HG03175 (cell line): ENCODE measurements at regions not wholly inside any gene's neighbourhood (a gene's known extent, or its start where the extent isn't known, plus 50 kb on each side); places are given as distances from the start of the nearest gene placed in this dataset.
"Not testable (repeated sequence)": the region's sequence is repeated elsewhere in the genome, so short reads cannot be mapped to it uniquely, and the experiment has no call there.

Experiments
- ATAC-seq: cut with Tn5 transposase; IDR thresholded peaks from one replicate; pipeline ENCODE4 v1.9.1; 2021; ENCODE audit warnings: mild to moderate bottlenecking, moderate library complexity; ENCODE audit not compliant: unreplicated experiment

- ATAC-seq: no peak
These were observed 270.9 kb upstream of the DUSP10 start for GRCh38 chr1:222012816-222013215.

- ATAC-seq: no peak
These were observed 268.4 kb upstream of the DUSP10 start for GRCh38 chr1:222010306-222010705.

- ATAC-seq: peak; percentile 80
These were observed 267.3 kb upstream of the DUSP10 start for GRCh38 chr1:222009105-222009730.

GRCh38 chr1:222006715-222007114 lies 264.8 kb upstream of the DUSP10 start:
- ATAC-seq: no peak

GRCh38 chr1:222004784-222005183 lies 262.9 kb upstream of the DUSP10 start:
- ATAC-seq: no peak

GRCh38 chr1:222004034-222004433 lies 262.1 kb upstream of the DUSP10 start:
- no peak for ATAC-seq

GRCh38 chr1:222002503-222002902 lies 260.6 kb upstream of the DUSP10 start:
- ATAC-seq: no peak

GRCh38 chr1:222000131-222000530 lies 258.2 kb upstream of the DUSP10 start:
- ATAC-seq: no peak

- no peak for ATAC-seq
These were observed 256.9 kb upstream of the DUSP10 start for GRCh38 chr1:221998781-221999180.

- ATAC-seq: no peak
These were observed 256.3 kb upstream of the DUSP10 start for GRCh38 chr1:221998186-221998612.

- ATAC-seq: not testable (repeated sequence)
These were observed 255.1 kb upstream of the DUSP10 start for GRCh38 chr1:221997012-221997411.

- ATAC-seq: no peak
These were observed 253.1 kb upstream of the DUSP10 start for GRCh38 chr1:221994939-221995338.

- peak; percentile 69 for ATAC-seq
These were observed 252.4 kb upstream of the DUSP10 start for GRCh38 chr1:221994274-221994698.

- ATAC-seq: no peak
These were observed 251.6 kb upstream of the DUSP10 start for GRCh38 chr1:221993444-221993948.

- no peak for ATAC-seq
These were observed 250.5 kb upstream of the DUSP10 start for GRCh38 chr1:221992427-221992826.

- no peak for ATAC-seq
These were observed 249.3 kb upstream of the DUSP10 start for GRCh38 chr1:221991221-221991620.

GRCh38 chr1:221989741-221990140 lies 247.9 kb upstream of the DUSP10 start:
- no peak for ATAC-seq

- no peak for ATAC-seq
These were observed 246.9 kb upstream of the DUSP10 start for GRCh38 chr1:221988829-221989228.

GRCh38 chr1:221987860-221988520 lies 246.1 kb upstream of the DUSP10 start:
- no peak for ATAC-seq

GRCh38 chr1:221983444-221983843 lies 241.6 kb upstream of the DUSP10 start:
- ATAC-seq: no peak

GRCh38 chr1:221981461-221981860 lies 239.6 kb upstream of the DUSP10 start:
- ATAC-seq: no peak

GRCh38 chr1:221979444-221980032 lies 237.6 kb upstream of the DUSP10 start:
- ATAC-seq: no peak
